ENCODE measurements at regions not wholly inside any gene's neighbourhood (a gene's known extent, or its start where the extent isn't known, plus 50 kb on each side); places are given as distances from the start of the nearest gene placed in this dataset.

DNA sequence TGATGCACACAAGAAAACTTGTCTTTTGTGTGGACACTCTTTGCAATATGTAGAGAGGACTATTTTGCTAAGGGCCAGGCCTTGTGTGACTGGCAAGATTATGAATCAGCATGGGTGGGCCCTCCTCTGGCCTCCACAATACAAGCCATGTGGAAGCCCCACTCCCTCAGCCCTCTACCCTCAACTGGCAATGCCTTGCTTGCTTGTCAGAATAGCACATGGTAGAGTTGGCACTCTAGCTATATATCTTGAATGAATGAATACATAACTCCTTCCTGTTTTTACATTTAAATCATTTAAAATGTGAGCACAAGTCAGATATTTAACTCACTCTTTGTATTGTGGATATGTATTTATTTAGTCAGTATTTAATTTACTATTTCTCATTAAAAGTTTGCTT is 805.4 kb upstream of the GYPC start:
- Histone ChIP-seq H2AFZ (ENCODE audit: control insufficient read depth, low read depth, low read length) (no peak overlapping the region), H3K27ac (ENCODE audit: control insufficient read depth, insufficient read depth) (no peak overlapping the region), H3K4me3 (no peak overlapping the region), H3K36me3 (ENCODE audit: control insufficient read depth in 2 of 2, insufficient read depth in 2 of 2, low read length in 1 of 2) (no peaks in the 10 kb centered on the region), H3K4me2 (ENCODE audit: control insufficient read depth, insufficient read depth) (no peak overlapping the region), H4K20me1 (ENCODE audit: control insufficient read depth, insufficient read depth) (no peaks in the 10 kb centered on the region), H3K9me3 (replicated peaks; ENCODE audit: control insufficient read depth, insufficient read depth, low read length) (no peaks in the 10 kb centered on the region), H3K27me3 (replicated peaks in 1 of 2; ENCODE audit: control insufficient read depth in 2 of 2, insufficient read depth in 2 of 2, low read length in 1 of 2) (no peaks in the 10 kb centered on the region), H3K9ac (ENCODE audit: control insufficient read depth, insufficient read depth, low read length) (no peak overlapping the region), H3K79me2 (ENCODE audit: control insufficient read depth, insufficient read depth, low read length) (no peaks in the 10 kb centered on the region), H3K4me1 (ENCODE audit: control insufficient read depth, insufficient read depth, low read length) (no peaks in the 10 kb centered on the region)
- ChIA-PET RAD21 (ENCODE audit: unreplicated experiment) (no interaction called here), CTCF (no interaction called here), POLR2A (no interaction called here), SMC1A (ENCODE audit: uncharacterized antibody, unreplicated experiment) (no interaction called here)
- no peak for DNase-seq (ENCODE audit: low read depth, low spot score)
- no peak for TF ChIP-seq KDM1A (IDR thresholded peaks at IDR 0.05; ENCODE audit: borderline replicate concordance)
- no peak for TF ChIP-seq FOXK2 (IDR thresholded peaks at IDR 0.05)
- TF ChIP-seq MEF2A (IDR thresholded peaks at IDR 0.05; ENCODE audit: insufficient read depth, low read depth, low read length), result no peak
- no peak for TF ChIP-seq ZNF207 (IDR thresholded peaks at IDR 0.05; ENCODE audit: borderline replicate concordance)
- no peak for TF ChIP-seq TARDBP (IDR thresholded peaks at IDR 0.05; ENCODE audit: borderline replicate concordance)
- TF ChIP-seq SMAD5 (IDR thresholded peaks at IDR 0.05; ENCODE audit: low read depth), result no peak
- TF ChIP-seq MYB (IDR thresholded peaks at IDR 0.05; ENCODE audit: borderline replicate concordance, low read depth, low read length), result no peak
- TF ChIP-seq ZSCAN29 (IDR thresholded peaks at IDR 0.05), result no peak
- no peak for TF ChIP-seq ETV6 (conservative IDR thresholded peaks at IDR 0.05 in 1 of 2, IDR thresholded peaks at IDR 0.05 in 1 of 2; ENCODE audit: borderline replicate concordance in 1 of 2, low read depth in 1 of 2)
- TF ChIP-seq NFIC (IDR thresholded peaks at IDR 0.05; ENCODE audit: low read depth, low read length), result no peak
- no peak for TF ChIP-seq KAT2A (conservative IDR thresholded peaks at IDR 0.05; ENCODE audit: control insufficient read depth, low read depth, low read length)
- TF ChIP-seq NFXL1 (IDR thresholded peaks at IDR 0.05; ENCODE audit: borderline replicate concordance), result no peak
- TF ChIP-seq CREB1 (IDR thresholded peaks at IDR 0.05; ENCODE audit: low read depth), result no peak
- no peak for TF ChIP-seq KLF5 (IDR thresholded peaks at IDR 0.05; ENCODE audit: partially characterized antibody)
- TF ChIP-seq RBBP5 (conservative IDR thresholded peaks at IDR 0.05), result no peak
- no peak for TF ChIP-seq EGR1 (IDR thresholded peaks at IDR 0.05; ENCODE audit: borderline replicate concordance in 1 of 2, low read depth in 2 of 2, low read length in 2 of 2)
- no peak for TF ChIP-seq SMC3 (IDR thresholded peaks at IDR 0.05; ENCODE audit: borderline replicate concordance, low read length)
- TF ChIP-seq CBX3 (IDR thresholded peaks at IDR 0.05; ENCODE audit: borderline replicate concordance, low read depth), result no peak
- no peak for TF ChIP-seq REST (IDR thresholded peaks at IDR 0.05; ENCODE audit: low read depth, low read length)
- BruUV-seq (replicated peaks), result no TSS peak
- intact Hi-C loops (cut with micrococcal nuclease; ENCODE audit: unreplicated experiment) (no loop called here), in situ Hi-C loops (cut with MboI) (no loop called here)
- ATAC-seq, result no peak
- FAIRE-seq, result no peak

Data from GM12878 (cell line).